IMR-90 (cell line): ENCODE measurements at regions not wholly inside any gene's neighbourhood (a gene's known extent, or its start where the extent isn't known, plus 50 kb on each side); places are given as distances from the start of the nearest gene placed in this dataset.

ENCODE experiments used
- ATAC-seq: fragments of 200-7000 bp; cut with Tn5 transposase; 2 replicates; pipeline ENCODE4 v1.9.1; 2020; ENCODE audit warnings: low read depth, mild to moderate bottlenecking, moderate library complexity
- BruUV-seq: library from RNA; stranded (reverse); fragments of 400-500 nt; replicated peaks from 2 replicates; lab custom pipeline; 2021; lab: Mats Ljungman, UMichigan
- CTCF ChIA-PET: fragments of 300-600 bp; formaldehyde crosslinking; extraction: SDS; loops from one replicate; lab custom pipeline; 2021; ENCODE audit warnings: antibody characterized with exemption; lab: Yijun Ruan, JAX
- POLR2A ChIA-PET: fragments of 300-600 bp; sonication (Branson Sonifier 250); formaldehyde crosslinking; loops from one replicate; lab custom pipeline; 2022; ENCODE audit warnings: antibody characterized with exemption; ENCODE audit not compliant: unreplicated experiment; lab: Charles Lee
- DNase-seq: peaks from one replicate; pipeline ENCODE4 v3.0.0; 2013
- H2AFZ ChIP-seq: replicated peaks from 2 replicates; pipeline ENCODE3; 2013; ENCODE audit warnings: low read length, mild to moderate bottlenecking; ENCODE audit not compliant: poor library complexity
- H2AK5ac ChIP-seq: 2 replicates; pipeline ENCODE4 v1.6.1; 2013; ENCODE audit warnings: low read depth, low read length, inconsistent platforms
- H2AK9ac ChIP-seq: replicated peaks from 2 replicates; pipeline ENCODE3; 2013; ENCODE audit warnings: mild to moderate bottlenecking, low read depth, low read length, moderate library complexity; ENCODE audit not compliant: poor library complexity
- H2BK120ac ChIP-seq: 2 replicates; pipeline ENCODE4 v1.6.1; 2013; ENCODE audit warnings: low read depth, low read length, inconsistent platforms
- H2BK15ac ChIP-seq: 3 replicates; pipeline ENCODE4 v1.6.1; 2013; ENCODE audit warnings: low read depth, low read length, inconsistent platforms
- H2BK20ac ChIP-seq: 2 replicates; pipeline ENCODE4 v1.6.1; 2013; ENCODE audit warnings: low read depth, mild to moderate bottlenecking, inconsistent platforms, low read length, moderate library complexity
- H2BK5ac ChIP-seq: 2 replicates; pipeline ENCODE4 v1.6.1; 2013; ENCODE audit warnings: mild to moderate bottlenecking, low read depth, low read length, inconsistent platforms; ENCODE audit not compliant: poor library complexity, severe bottlenecking
- H3K14ac ChIP-seq: replicated peaks from 2 replicates; pipeline ENCODE4 v1.6.1; 2013; ENCODE audit warnings: low read depth, low read length, inconsistent platforms
- H3K18ac ChIP-seq: 2 replicates; pipeline ENCODE4 v1.6.1; 2013; ENCODE audit warnings: low read depth, low read length, control low read depth
- H3K23ac ChIP-seq: 2 replicates; pipeline ENCODE4 v1.6.1; 2013; ENCODE audit warnings: low read depth, low read length, inconsistent platforms
- H3K27ac ChIP-seq: 2 replicates; pipeline ENCODE4 v1.5.1; 2013; ENCODE audit warnings: mild to moderate bottlenecking, control low read depth, low read length; ENCODE audit not compliant: insufficient read depth
- H3K27me3 ChIP-seq: 2 replicates; pipeline ENCODE4 v1.6.1; 2013; ENCODE audit warnings: low read length; ENCODE audit not compliant: control insufficient read depth, insufficient read depth
- H3K36me3 ChIP-seq: 2 replicates; pipeline ENCODE4 v1.6.1; 2013; ENCODE audit warnings: low read length, mixed read lengths; ENCODE audit not compliant: control insufficient read depth, insufficient read depth
- H3K4ac ChIP-seq: 2 replicates; pipeline ENCODE4 v1.6.1; 2013; ENCODE audit warnings: low read depth, low read length, inconsistent platforms
- H3K4me1 ChIP-seq: 2 replicates; pipeline ENCODE4 v1.6.1; 2013; ENCODE audit warnings: low read length, mixed read lengths; ENCODE audit not compliant: control insufficient read depth, insufficient read depth
- H3K4me2 ChIP-seq: 2 replicates; pipeline ENCODE4 v1.6.1; 2013; ENCODE audit warnings: low read depth, mild to moderate bottlenecking, control low read depth, low read length, moderate library complexity
- H3K4me3 ChIP-seq: 2 replicates; pipeline ENCODE4 v1.5.1; 2013; ENCODE audit warnings: low read depth, mild to moderate bottlenecking, control low read depth, low read length, moderate library complexity; ENCODE audit not compliant: insufficient read depth
- H3K56ac ChIP-seq: 2 replicates; pipeline ENCODE4 v1.6.1; 2013; ENCODE audit warnings: low read length, inconsistent platforms; ENCODE audit not compliant: insufficient read depth; ENCODE audit errors: extremely low read depth
- H3K79me1 ChIP-seq, 2 experiments: 2 replicates each; pipeline ENCODE4 v1.6.1; 2013; ENCODE audit warnings: low read length in 2 of 2, inconsistent platforms in 1 of 2, low read depth in 1 of 2
- H3K9ac ChIP-seq: 2 replicates; pipeline ENCODE4 v1.6.1; 2013; ENCODE audit warnings: low read depth, low read length, control low read depth
- H3K9me1 ChIP-seq: 2 replicates; pipeline ENCODE4 v1.6.1; 2013; ENCODE audit warnings: low read length, inconsistent platforms; ENCODE audit not compliant: insufficient read depth
- H3K9me3 ChIP-seq: 2 replicates; pipeline ENCODE4 v1.6.1; 2013; ENCODE audit warnings: low read length; ENCODE audit not compliant: control insufficient read depth, insufficient read depth
- H4K20me1 ChIP-seq: 2 replicates; pipeline ENCODE4 v1.6.1; 2013; ENCODE audit warnings: low read length, inconsistent platforms; ENCODE audit not compliant: insufficient read depth
- H4K5ac ChIP-seq: 2 replicates; pipeline ENCODE4 v1.6.1; 2013; ENCODE audit warnings: mild to moderate bottlenecking, low read depth, low read length, control low read depth
- H4K8ac ChIP-seq, 2 experiments: 2 replicates each; pipeline ENCODE4 v1.6.1; 2013; ENCODE audit warnings: low read depth in 2 of 2, low read length in 2 of 2, control low read depth in 1 of 2, inconsistent platforms in 1 of 2
- H4K91ac ChIP-seq: 2 replicates; pipeline ENCODE4 v1.6.1; 2013; ENCODE audit warnings: low read depth, low read length, inconsistent platforms; ENCODE audit not compliant: insufficient read depth
- BHLHE40 ChIP-seq: fragments of 150-350 bp; IDR thresholded peaks from 2 replicates; pipeline ENCODE4 v1.6.1; 2016; ENCODE audit warnings: mild to moderate bottlenecking, low read depth, low read length
- CEBPB ChIP-seq: IDR thresholded peaks from 2 replicates; pipeline ENCODE4 v1.6.1; 2012; ENCODE audit warnings: low read depth, low read length, improper control_type of control experiment
- CHD1 ChIP-seq: IDR thresholded peaks from 2 replicates; pipeline ENCODE4 v1.6.1; 2012; ENCODE audit warnings: low read depth, low read length, improper control_type of control experiment
- ELK1 ChIP-seq: fragments of 150-350 bp; IDR thresholded peaks from 2 replicates; pipeline ENCODE4 v1.6.1; 2016; ENCODE audit warnings: low read depth, mild to moderate bottlenecking, low read length, moderate library complexity, borderline replicate concordance
- FOS ChIP-seq: fragments of 150-350 bp; IDR thresholded peaks from 2 replicates; pipeline ENCODE4 v1.6.1; 2016; ENCODE audit warnings: low read depth, low read length
- MAFK ChIP-seq: IDR thresholded peaks from 2 replicates; pipeline ENCODE4 v1.6.1; 2012; ENCODE audit warnings: low read depth, low read length, improper control_type of control experiment
- MAZ ChIP-seq: IDR thresholded peaks from 2 replicates; pipeline ENCODE4 v1.6.1; 2012; ENCODE audit warnings: low read depth, mild to moderate bottlenecking, low read length, improper control_type of control experiment, moderate library complexity, borderline replicate concordance
- MXI1 ChIP-seq: IDR thresholded peaks from 2 replicates; pipeline ENCODE4 v1.6.1; 2012; ENCODE audit warnings: low read depth, mild to moderate bottlenecking, low read length, moderate library complexity, borderline replicate concordance
- POLR2A ChIP-seq: IDR thresholded peaks from 2 replicates; pipeline ENCODE4 v1.6.1; 2012; ENCODE audit warnings: mild to moderate bottlenecking, low read depth, low read length
- RCOR1 ChIP-seq: IDR thresholded peaks from 2 replicates; pipeline ENCODE4 v1.6.1; 2012; ENCODE audit warnings: mild to moderate bottlenecking, low read length, improper control_type of control experiment; ENCODE audit not compliant: insufficient replicate concordance
- RFX5 ChIP-seq: IDR thresholded peaks from 2 replicates; pipeline ENCODE4 v1.8.0; 2012; ENCODE audit warnings: low read depth, mild to moderate bottlenecking, low read length, moderate library complexity
- WGBS, 2 experiments: methylation state at CpG; one replicate each; pipeline versions ENCODE4 v1.1.5 to v1.1.7; 2013; ENCODE audit warnings: missing lambda C conversion rate in 2 of 2; ENCODE audit not compliant: insufficient read length in 1 of 2; ENCODE audit errors: extremely low coverage in 2 of 2; 5-methylcytosine and 5-hydroxymethylcytosine counted together
- dilution Hi-C: fragments of 300-500 bp; cut with HindIII; formaldehyde crosslinking; loops from one replicate; pipeline ENCODE4 v1.14.3; 2018; ENCODE audit warnings: low sequenced_read_pairs; ENCODE audit not compliant: unreplicated experiment
- in situ Hi-C: fragments of 300-500 bp; cut with MboI; formaldehyde crosslinking; loops from 3 replicates; pipeline ENCODE4 v1.14.3; 2019; ENCODE audit warnings: low sequenced_read_pairs, inconsistent platforms, mixed read lengths
- intact Hi-C: fragments of 100-400 bp; cut with micrococcal nuclease; formaldehyde crosslinking; loops from 2 replicates; pipeline ENCODE4 v1.10.0; 2022

- Histone ChIP-seq H4K91ac (no peak overlapping the region), H3K79me1 (no peaks in the 10 kb centered on the region), H2BK5ac (no peak overlapping the region), H3K18ac (no peak overlapping the region), H3K56ac (no peak overlapping the region), H4K8ac (no peak overlapping the region), H2AK5ac (no peak overlapping the region), H2AK9ac (no peak overlapping the region), H2BK15ac (no peak overlapping the region), H3K36me3 (no peaks in the 10 kb centered on the region), H3K4me3 (no peak overlapping the region), H3K4ac (no peak overlapping the region), H4K5ac (no peak overlapping the region), H2BK120ac (no peak overlapping the region), H3K14ac (no peak overlapping the region), H3K4me2 (no peak overlapping the region), H3K9me1 (no peaks in the 10 kb centered on the region), H3K23ac (no peak overlapping the region), H4K20me1 (no peaks in the 10 kb centered on the region; the same call in 1 of the 2 replicates), H3K27ac (no peak overlapping the region), H2AFZ (no peak overlapping the region), H3K9ac (no peak overlapping the region), H3K27me3 (peaks cover 2% of the 10 kb centered on the region; the same call in 1 of the 2 replicates), H2BK20ac (no peak overlapping the region), H3K9me3 (no peaks in the 10 kb centered on the region), H3K4me1 (no peaks in the 10 kb centered on the region)
- CTCF ChIA-PET, result no interaction called here
- dilution Hi-C loops, result no loop called here
- no peak for ATAC-seq
- no TSS peak for BruUV-seq
- no peak for DNase-seq
- in situ Hi-C loops, result no loop called here
- intact Hi-C loops, result no loop called here
- TF ChIP-seq ELK1 (no peak), FOS (no peak), RFX5 (no peak), MAFK (no peak), RCOR1 (no peak), CEBPB (no peak), MAZ (no peak), CHD1 (no peak), MXI1 (no peak), POLR2A (no peak), BHLHE40 (no peak)
- POLR2A ChIA-PET, result no interaction called here
- 25% methylated on average over 5 of the region's 10 CpGs; no CpG with 5 or more reads in 1 of the 2 experiments for WGBS, 2 experiments
Measured at GRCh38 chr20:48541581-48542071, 286.2 kb downstream of the PREX1 start.
